Spleen (tissue), 7 donors: ENCODE measurements at regions not wholly inside any gene's neighbourhood (a gene's known extent, or its start where the extent isn't known, plus 50 kb on each side); places are given as distances from the start of the nearest gene placed in this dataset.

ENCODE experiments used
- POLR2AphosphoS5 ChIP-seq, 3 donors: sonication (generic); formaldehyde crosslinking; IDR thresholded peaks; one replicate each; pipeline ENCODE4 v1.5.1; 2017; ENCODE audit warnings: antibody characterized with exemption in 3 of 3
- TF ChIP-seq, protein P1 (sequence below), 11 experiments: fragments of 200-600 bp in 7 of 11; fragments of 450-650 bp in 4 of 11; sonication (generic) in 4 of 11; IDR thresholded peaks in 8 of 11; conservative IDR thresholded peaks in 3 of 11; 1 replicate in 7 of 11; 2 replicates in 4 of 11; pipeline versions ENCODE4 v1.4.0 to v1.8.0; 2016 to 2021; ENCODE audit warnings: antibody characterized with exemption in 11 of 11, inconsistent platforms in 4 of 11, mild to moderate bottlenecking in 1 of 11
- donor health status: DM: no; HTN: no; CAD: no; lungs with moderate emphysema.
- donor health status: DM: no; HTN: no; CAD: no.
- donor health status: DM: no; HTN: no; CAD: no.

DNA sequence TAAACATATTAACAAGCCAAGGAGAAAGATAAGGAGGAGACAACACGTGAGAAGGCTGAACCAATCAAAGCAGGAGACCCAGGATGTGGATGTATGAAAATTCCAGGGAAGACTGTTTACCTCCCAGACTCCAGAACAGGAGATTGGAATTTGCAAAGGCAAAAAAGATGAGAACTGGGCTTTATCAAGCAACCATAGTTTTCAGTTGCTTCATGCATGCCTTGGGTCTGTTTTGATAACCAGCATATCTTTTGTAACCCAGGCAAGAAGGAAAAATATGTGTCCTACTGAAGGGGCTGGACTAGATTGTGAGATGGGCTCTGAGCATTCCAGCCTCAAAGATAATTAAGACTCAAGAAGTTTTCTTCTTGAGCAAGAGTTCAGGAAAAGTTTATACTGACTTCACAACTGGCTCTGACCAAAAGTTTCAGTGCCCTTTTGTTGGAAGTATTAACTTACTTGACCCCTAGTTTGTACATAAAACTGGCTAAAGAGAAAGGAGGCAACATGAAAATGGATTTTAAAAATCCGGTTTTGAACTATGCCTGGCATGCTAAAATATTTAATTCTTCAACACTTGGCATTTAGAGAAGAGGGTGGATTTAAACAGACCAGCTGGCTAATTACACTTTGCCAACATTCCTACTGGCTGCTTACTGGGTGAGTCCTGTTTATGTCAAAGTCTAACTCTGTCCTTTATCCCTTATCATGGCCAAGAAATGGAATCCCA is 79.3 kb upstream of the CD28 start:
- TF ChIP-seq, protein P1, sequence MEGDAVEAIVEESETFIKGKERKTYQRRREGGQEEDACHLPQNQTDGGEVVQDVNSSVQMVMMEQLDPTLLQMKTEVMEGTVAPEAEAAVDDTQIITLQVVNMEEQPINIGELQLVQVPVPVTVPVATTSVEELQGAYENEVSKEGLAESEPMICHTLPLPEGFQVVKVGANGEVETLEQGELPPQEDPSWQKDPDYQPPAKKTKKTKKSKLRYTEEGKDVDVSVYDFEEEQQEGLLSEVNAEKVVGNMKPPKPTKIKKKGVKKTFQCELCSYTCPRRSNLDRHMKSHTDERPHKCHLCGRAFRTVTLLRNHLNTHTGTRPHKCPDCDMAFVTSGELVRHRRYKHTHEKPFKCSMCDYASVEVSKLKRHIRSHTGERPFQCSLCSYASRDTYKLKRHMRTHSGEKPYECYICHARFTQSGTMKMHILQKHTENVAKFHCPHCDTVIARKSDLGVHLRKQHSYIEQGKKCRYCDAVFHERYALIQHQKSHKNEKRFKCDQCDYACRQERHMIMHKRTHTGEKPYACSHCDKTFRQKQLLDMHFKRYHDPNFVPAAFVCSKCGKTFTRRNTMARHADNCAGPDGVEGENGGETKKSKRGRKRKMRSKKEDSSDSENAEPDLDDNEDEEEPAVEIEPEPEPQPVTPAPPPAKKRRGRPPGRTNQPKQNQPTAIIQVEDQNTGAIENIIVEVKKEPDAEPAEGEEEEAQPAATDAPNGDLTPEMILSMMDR (IDR thresholded peaks at IDR 0.05 in 8 of 11, conservative IDR thresholded peaks at IDR 0.05 in 3 of 11), result no peak
- no peak for TF ChIP-seq POLR2AphosphoS5 (IDR thresholded peaks at IDR 0.05)
